Common myeloid progenitor, CD34-positive (primary cell): ENCODE measurements at regions not wholly inside any gene's neighbourhood (a gene's known extent, or its start where the extent isn't known, plus 50 kb on each side); places are given as distances from the start of the nearest gene placed in this dataset.
"Not testable (repeated sequence)": the region's sequence is repeated elsewhere in the genome, so short reads cannot be mapped to it uniquely, and the experiment has no call there.

Experiments
- CTCF ChIA-PET: fragments of 350-600 bp; sonication (Branson Sonifier 250); formaldehyde crosslinking; loops from one replicate; lab custom pipeline; 2021; ENCODE audit warnings: antibody characterized with exemption; lab: Charles Lee
- POLR2A ChIA-PET: fragments of 350-600 bp; sonication (Branson Sonifier 250); formaldehyde crosslinking; loops from one replicate; lab custom pipeline; 2021; ENCODE audit warnings: antibody characterized with exemption; lab: Charles Lee
- DNase-seq, 3 donors: peaks; one replicate each; pipeline versions ENCODE4 v3.0.0 to v3.0.0-alpha.2; 2013
- H3K27ac ChIP-seq, 2 experiments: 1 replicate in 1 of 2; 2 replicates in 1 of 2; pipeline ENCODE4 v1.7.0; 2013; ENCODE audit warnings: inconsistent platforms in 2 of 2, low read length in 2 of 2, mild to moderate bottlenecking in 2 of 2, low read depth in 1 of 2, moderate library complexity in 1 of 2; ENCODE audit not compliant: severe bottlenecking in 2 of 2, insufficient read depth in 1 of 2, poor library complexity in 1 of 2
- H3K27me3 ChIP-seq, 5 experiments: replicated peaks in 2 of 5; 1 replicate in 3 of 5; 2 replicates in 2 of 5; pipeline versions ENCODE4 v1.6.1 to v1.7.0; 2013; ENCODE audit warnings: low read length in 4 of 5, mild to moderate bottlenecking in 2 of 5, moderate library complexity in 2 of 5, inconsistent platforms in 1 of 5; ENCODE audit not compliant: insufficient read depth in 5 of 5, control insufficient read depth in 4 of 5
- H3K36me3 ChIP-seq, 4 experiments: 1 replicate in 2 of 4; 2 replicates in 2 of 4; pipeline versions ENCODE4 v1.6.1 to v1.7.0; 2013; ENCODE audit warnings: low read length in 3 of 4, control low read depth in 1 of 4, mild to moderate bottlenecking in 1 of 4; ENCODE audit not compliant: control insufficient read depth in 4 of 4, insufficient read depth in 4 of 4
- H3K4me1 ChIP-seq, 4 experiments: 1 replicate in 3 of 4; 2 replicates in 1 of 4; pipeline versions ENCODE4 v1.6.1 to v1.7.1; 2013; ENCODE audit warnings: low read length in 3 of 4, mild to moderate bottlenecking in 3 of 4, control low read depth in 1 of 4, inconsistent platforms in 1 of 4, moderate library complexity in 1 of 4; ENCODE audit not compliant: control insufficient read depth in 4 of 4, insufficient read depth in 4 of 4; ENCODE audit errors: control extremely low read depth in 1 of 4
- H3K4me3 ChIP-seq, 7 experiments: 1 replicate in 4 of 7; 2 replicates in 3 of 7; pipeline versions ENCODE4 v1.5.1 to v1.7.0; 2013; ENCODE audit warnings: mild to moderate bottlenecking in 7 of 7, low read length in 6 of 7, moderate library complexity in 6 of 7, inconsistent platforms in 2 of 7, low read depth in 2 of 7, control low read depth in 1 of 7; ENCODE audit not compliant: insufficient read depth in 4 of 7, control insufficient read depth in 1 of 7; ENCODE audit errors: extremely low read depth in 1 of 7
- H3K9me3 ChIP-seq, 5 experiments: 1 replicate in 4 of 5; 2 replicates in 1 of 5; pipeline versions ENCODE4 v1.6.1 to v1.7.1; 2013; ENCODE audit warnings: low read length in 4 of 5, mild to moderate bottlenecking in 2 of 5, inconsistent platforms in 1 of 5, low read depth in 1 of 5, moderate library complexity in 1 of 5; ENCODE audit not compliant: control insufficient read depth in 4 of 5, insufficient read depth in 2 of 5; ENCODE audit errors: control extremely low read depth in 1 of 5
- WGBS: methylation state at CpG from one replicate; pipeline ENCODE4 v1.1.5; 2013; ENCODE audit not compliant: insufficient coverage; 5-methylcytosine and 5-hydroxymethylcytosine counted together

DNA sequence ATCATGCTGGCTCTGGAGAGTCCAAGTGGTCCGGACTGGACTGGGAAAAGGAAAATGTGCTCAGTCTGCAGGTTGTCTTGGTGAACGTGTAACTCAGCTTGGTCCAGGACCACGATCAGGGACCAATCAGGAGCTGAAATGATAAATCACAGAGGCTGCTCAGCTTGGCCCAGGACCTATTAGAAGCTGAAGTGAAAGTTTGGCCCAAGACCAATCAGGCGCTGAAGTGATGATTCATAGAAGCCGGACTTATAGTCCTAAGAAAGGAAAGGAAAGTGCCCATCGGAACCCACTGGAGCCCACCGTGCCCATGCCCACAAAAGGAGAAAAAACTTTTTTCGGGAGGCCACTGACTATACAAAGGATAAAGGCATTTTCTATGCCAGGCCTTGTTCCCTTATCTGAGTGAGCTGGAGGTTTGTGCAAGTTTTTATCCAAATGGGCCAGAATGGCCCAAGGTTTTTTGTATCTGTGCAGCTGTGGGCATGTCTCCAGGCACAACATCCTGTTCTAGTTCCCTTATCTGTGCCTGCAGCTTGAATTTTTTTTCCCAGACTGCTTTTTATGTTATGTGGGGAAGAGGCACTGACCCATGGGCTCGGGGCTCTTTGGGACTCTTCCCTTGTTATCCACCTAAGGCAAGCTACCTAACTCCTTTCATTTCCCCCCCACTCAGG, 194.4 kb downstream of the FAM133A start:
- no peak overlapping the region for H3K27ac ChIP-seq
- POLR2A ChIA-PET = interaction anchor here (0.6 kb wide), 1 partner anchor 1449 kb away, joined by 3 read pairs; no protein-coding TSS in a partner anchor
- H3K9me3 ChIP-seq = no peaks in the 10 kb centered on the region
- no peaks in the 10 kb centered on the region for H3K36me3 ChIP-seq
- peaks cover 0 to 17% (median 6%) of the 10 kb centered on the region in 4 experiments for H3K4me1 ChIP-seq
- H3K4me3 ChIP-seq = peak overlapping the region in 3 of 7 experiments; percentile 4 to 24 (median 17)
- WGBS = 18% methylated on average over 8 of the region's 9 CpGs
- CTCF ChIA-PET = no interaction called here
- DNase-seq = peak; percentile 60 to 85 (median 81)
- peaks cover 0 to under 1% (median 0%) of the 10 kb centered on the region in 5 experiments for H3K27me3 ChIP-seq

DNA sequence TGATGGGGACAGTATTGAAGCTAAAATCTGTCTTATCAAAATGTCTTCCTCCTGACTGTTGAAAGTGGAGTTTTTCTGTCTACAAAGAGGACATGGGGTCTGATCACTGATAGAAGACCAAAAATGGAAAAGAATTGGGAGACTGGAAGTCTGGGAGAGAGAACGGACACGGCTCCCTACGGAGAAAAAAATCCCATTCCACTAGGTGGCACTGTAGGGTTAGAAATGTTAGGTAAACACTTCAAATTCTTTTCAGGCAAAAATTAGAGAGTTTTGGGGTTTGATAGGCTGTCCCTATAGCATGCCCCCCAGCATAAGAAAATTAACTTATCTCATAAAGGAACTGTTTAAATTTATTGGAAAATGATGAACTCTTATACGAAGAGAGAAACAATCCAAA, 200.5 kb downstream of the FAM133A start:
- Histone ChIP-seq H3K36me3 (no peaks in the 10 kb centered on the region), H3K4me3 (no peak overlapping the region), H3K9me3 (peaks cover 0 to 4% (median 0%) of the 10 kb centered on the region in 5 experiments), H3K27me3 (no peaks in the 10 kb centered on the region), H3K4me1 (peaks cover 0 to 3% (median 0%) of the 10 kb centered on the region in 4 experiments), H3K27ac (no peak overlapping the region)
- no CpG with 5 or more reads among the region's 4 CpGs for WGBS
- POLR2A ChIA-PET = no interaction called here
- CTCF ChIA-PET = interaction anchor here (1.0 kb wide), 1 partner anchor 183 kb away, joined by 3 read pairs; no protein-coding TSS in a partner anchor
- DNase-seq = peak in 2 of 3 donors; percentile 15 to 40

- peak in 1 of 3 donors; percentile 10 for DNase-seq
- Histone ChIP-seq H3K27ac (no peak overlapping the region), H3K4me3 (no peak overlapping the region), H3K27me3 (no peaks in the 10 kb centered on the region), H3K4me1 (peaks cover 0 to 3% (median 0%) of the 10 kb centered on the region in 4 experiments), H3K36me3 (no peaks in the 10 kb centered on the region), H3K9me3 (peaks cover 0 to 4% (median 0%) of the 10 kb centered on the region in 5 experiments)
- 100% methylated on average over 3 of the region's 4 CpGs for WGBS
- ChIA-PET POLR2A (no interaction called here), CTCF (interaction anchor here (0.7 kb wide), 1 partner anchor 274 kb away, joined by 3 read pairs; no protein-coding TSS in a partner anchor)
Observed at GRCh38 chrX:93875621-93876282, 201.7 kb downstream of the FAM133A start.

DNA sequence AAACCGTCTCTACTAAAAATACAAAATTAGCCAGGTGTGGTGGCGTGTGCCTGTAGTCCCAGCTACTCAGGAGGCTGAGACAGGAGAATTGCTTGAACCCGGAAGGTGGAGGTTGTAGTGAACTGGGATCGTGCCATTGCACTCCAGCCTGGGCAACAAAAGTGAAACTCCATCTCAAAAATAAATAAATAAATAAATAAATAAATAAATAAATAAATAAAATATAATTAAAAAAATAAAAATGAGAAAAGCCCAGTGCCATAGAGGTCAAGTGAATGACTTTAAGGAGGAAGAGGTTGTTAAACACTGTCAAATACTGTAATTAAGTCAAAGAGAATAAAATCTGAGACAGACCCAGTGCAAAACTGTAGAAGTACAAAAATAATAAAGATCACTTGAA, 247.0 kb downstream of the FAM133A start:
- H3K27me3 ChIP-seq, H3K36me3 ChIP-seq, H3K27ac ChIP-seq, POLR2A ChIA-PET, CTCF ChIA-PET, H3K9me3 ChIP-seq, H3K4me1 ChIP-seq, DNase-seq, H3K4me3 ChIP-seq: not testable (repeated sequence)
- WGBS = 86% methylated on average over 1 of the region's 4 CpGs

DNA sequence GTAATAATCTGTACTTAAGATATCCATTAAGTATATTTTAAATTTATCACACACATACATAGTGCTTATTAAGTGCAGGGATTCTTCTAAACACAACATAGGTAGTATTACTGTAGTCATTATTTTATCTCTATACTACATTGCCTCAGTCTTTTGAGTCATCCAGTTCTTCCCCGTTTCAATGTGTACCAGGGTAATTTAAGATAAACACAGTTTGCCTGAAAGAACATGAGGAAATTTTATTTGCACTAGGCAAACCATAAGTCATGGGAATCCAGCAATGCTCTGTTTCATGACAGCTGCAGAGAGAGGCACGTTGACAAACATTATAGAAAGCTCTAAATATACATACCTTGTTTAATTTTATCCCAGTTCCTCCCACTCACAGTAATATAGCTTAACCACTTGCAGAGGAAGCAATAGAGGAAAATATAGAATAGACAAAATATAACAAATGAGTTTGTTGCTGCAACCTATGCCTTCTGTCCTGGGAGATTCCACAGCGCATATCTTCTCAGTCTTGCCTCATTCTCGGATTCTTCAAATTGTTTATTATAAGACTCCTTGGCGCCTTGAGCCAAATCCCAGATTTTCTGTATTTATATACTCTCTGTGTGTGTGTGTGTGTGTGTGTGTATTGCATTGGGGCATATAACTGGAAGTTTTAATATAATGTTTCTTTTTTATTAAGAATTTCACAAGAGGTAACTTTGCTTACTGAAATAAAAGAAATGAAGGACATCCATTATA, 258.6 kb downstream of the FAM133A start:
- no peak overlapping the region for H3K4me3 ChIP-seq
- no peaks in the 10 kb centered on the region for H3K4me1 ChIP-seq
- H3K9me3 ChIP-seq = no peaks in the 10 kb centered on the region
- ChIA-PET CTCF (no interaction called here), POLR2A (no interaction called here)
- no peak overlapping the region for H3K27ac ChIP-seq
- H3K36me3 ChIP-seq = no peaks in the 10 kb centered on the region
- WGBS = no CpG with 5 or more reads among the region's 5 CpGs
- DNase-seq = no peak
- no peaks in the 10 kb centered on the region for H3K27me3 ChIP-seq

GRCh38 chrX:93977641-93978040, 303.6 kb downstream of the FAM133A start:
- DNase-seq = no peak
- Histone ChIP-seq H3K4me3 (no peak overlapping the region), H3K4me1 (no peaks in the 10 kb centered on the region), H3K9me3 (no peaks in the 10 kb centered on the region), H3K27ac (no peak overlapping the region), H3K27me3 (no peaks in the 10 kb centered on the region), H3K36me3 (no peaks in the 10 kb centered on the region)
- ChIA-PET POLR2A (no interaction called here), CTCF (no interaction called here)
